ENCODE measurements at regions not wholly inside any gene's neighbourhood (a gene's known extent, or its start where the extent isn't known, plus 50 kb on each side); places are given as distances from the start of the nearest gene placed in this dataset.

- Histone ChIP-seq H3K4me1 (ENCODE audit: control insufficient read depth in 4 of 4, insufficient read depth in 4 of 4, low read length in 3 of 4) (no peaks in the 10 kb centered on the region), H3K36me3 (ENCODE audit: control insufficient read depth in 4 of 4, insufficient read depth in 3 of 4, low read depth in 1 of 4, low read length in 3 of 4) (no peaks in the 10 kb centered on the region), H3K27me3 (ENCODE audit: control insufficient read depth in 4 of 4, insufficient read depth in 4 of 4, low read length in 3 of 4) (peaks cover 0 to 8% (median 0%) of the 10 kb centered on the region in 4 donors), H3K27ac (ENCODE audit: low read depth in 1 of 2, low read length in 2 of 2) (no peak overlapping the region), H3K9ac (ENCODE audit: low read depth in 1 of 2, low read length in 2 of 2) (no peak overlapping the region), H3K4me3 (ENCODE audit: low read depth in 1 of 3, low read length in 3 of 3) (no peak overlapping the region), H3K9me3 (ENCODE audit: control insufficient read depth in 4 of 4, low read length in 3 of 4) (no peaks in the 10 kb centered on the region)
- TF ChIP-seq TAF1 (conservative IDR thresholded peaks at IDR 0.05) (no peak), MAX (IDR thresholded peaks at IDR 0.05) (no peak), RXRA (IDR thresholded peaks at IDR 0.05) (no peak), YY1 (IDR thresholded peaks at IDR 0.05) (no peak), EGR1 (IDR thresholded peaks at IDR 0.05; ENCODE audit: low read depth in 2 of 2) (no peak), HNF4G (IDR thresholded peaks at IDR 0.05) (no peak), REST (IDR thresholded peaks at IDR 0.05) (no peak), GABPA (IDR thresholded peaks at IDR 0.05 in 1 of 2, conservative IDR thresholded peaks at IDR 0.05 in 1 of 2) (no peak), HNF4A (conservative IDR thresholded peaks at IDR 0.05) (no peak), SP1 (IDR thresholded peaks at IDR 0.05) (no peak), FOXA2 (IDR thresholded peaks at IDR 0.05) (no peak), ATF3 (IDR thresholded peaks at IDR 0.05) (no peak), NR2F2 (IDR thresholded peaks at IDR 0.05) (no peak), FOXA1 (IDR thresholded peaks at IDR 0.05) (no peak), RAD21 (IDR thresholded peaks at IDR 0.05) (no peak), JUND (IDR thresholded peaks at IDR 0.05) (no peak)
- TF ChIP-seq, protein P1, sequence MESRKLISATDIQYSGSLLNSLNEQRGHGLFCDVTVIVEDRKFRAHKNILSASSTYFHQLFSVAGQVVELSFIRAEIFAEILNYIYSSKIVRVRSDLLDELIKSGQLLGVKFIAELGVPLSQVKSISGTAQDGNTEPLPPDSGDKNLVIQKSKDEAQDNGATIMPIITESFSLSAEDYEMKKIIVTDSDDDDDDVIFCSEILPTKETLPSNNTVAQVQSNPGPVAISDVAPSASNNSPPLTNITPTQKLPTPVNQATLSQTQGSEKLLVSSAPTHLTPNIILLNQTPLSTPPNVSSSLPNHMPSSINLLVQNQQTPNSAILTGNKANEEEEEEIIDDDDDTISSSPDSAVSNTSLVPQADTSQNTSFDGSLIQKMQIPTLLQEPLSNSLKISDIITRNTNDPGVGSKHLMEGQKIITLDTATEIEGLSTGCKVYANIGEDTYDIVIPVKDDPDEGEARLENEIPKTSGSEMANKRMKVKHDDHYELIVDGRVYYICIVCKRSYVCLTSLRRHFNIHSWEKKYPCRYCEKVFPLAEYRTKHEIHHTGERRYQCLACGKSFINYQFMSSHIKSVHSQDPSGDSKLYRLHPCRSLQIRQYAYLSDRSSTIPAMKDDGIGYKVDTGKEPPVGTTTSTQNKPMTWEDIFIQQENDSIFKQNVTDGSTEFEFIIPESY (IDR thresholded peaks at IDR 0.05): no peak
- TF ChIP-seq, protein P2, sequence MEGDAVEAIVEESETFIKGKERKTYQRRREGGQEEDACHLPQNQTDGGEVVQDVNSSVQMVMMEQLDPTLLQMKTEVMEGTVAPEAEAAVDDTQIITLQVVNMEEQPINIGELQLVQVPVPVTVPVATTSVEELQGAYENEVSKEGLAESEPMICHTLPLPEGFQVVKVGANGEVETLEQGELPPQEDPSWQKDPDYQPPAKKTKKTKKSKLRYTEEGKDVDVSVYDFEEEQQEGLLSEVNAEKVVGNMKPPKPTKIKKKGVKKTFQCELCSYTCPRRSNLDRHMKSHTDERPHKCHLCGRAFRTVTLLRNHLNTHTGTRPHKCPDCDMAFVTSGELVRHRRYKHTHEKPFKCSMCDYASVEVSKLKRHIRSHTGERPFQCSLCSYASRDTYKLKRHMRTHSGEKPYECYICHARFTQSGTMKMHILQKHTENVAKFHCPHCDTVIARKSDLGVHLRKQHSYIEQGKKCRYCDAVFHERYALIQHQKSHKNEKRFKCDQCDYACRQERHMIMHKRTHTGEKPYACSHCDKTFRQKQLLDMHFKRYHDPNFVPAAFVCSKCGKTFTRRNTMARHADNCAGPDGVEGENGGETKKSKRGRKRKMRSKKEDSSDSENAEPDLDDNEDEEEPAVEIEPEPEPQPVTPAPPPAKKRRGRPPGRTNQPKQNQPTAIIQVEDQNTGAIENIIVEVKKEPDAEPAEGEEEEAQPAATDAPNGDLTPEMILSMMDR (IDR thresholded peaks at IDR 0.05; ENCODE audit: low read depth, low read length, missing input control): no peak
- 43% methylated on average over 4 of the region's 4 CpGs for WGBS
- DNase-seq (ENCODE audit: low spot score): no peak
Observed at GRCh38 chr5:163706053-163706771, 200.8 kb downstream of the MAT2B start.

Measured in liver (tissue), 8 donors.